HG03520 (cell line): ENCODE measurements at regions not wholly inside any gene's neighbourhood (a gene's known extent, or its start where the extent isn't known, plus 50 kb on each side); places are given as distances from the start of the nearest gene placed in this dataset.

Source experiments
- ATAC-seq: cut with Tn5 transposase; IDR thresholded peaks from one replicate; pipeline ENCODE4 v1.9.1; 2021; ENCODE audit warnings: mild to moderate bottlenecking, moderate library complexity; ENCODE audit not compliant: unreplicated experiment

DNA sequence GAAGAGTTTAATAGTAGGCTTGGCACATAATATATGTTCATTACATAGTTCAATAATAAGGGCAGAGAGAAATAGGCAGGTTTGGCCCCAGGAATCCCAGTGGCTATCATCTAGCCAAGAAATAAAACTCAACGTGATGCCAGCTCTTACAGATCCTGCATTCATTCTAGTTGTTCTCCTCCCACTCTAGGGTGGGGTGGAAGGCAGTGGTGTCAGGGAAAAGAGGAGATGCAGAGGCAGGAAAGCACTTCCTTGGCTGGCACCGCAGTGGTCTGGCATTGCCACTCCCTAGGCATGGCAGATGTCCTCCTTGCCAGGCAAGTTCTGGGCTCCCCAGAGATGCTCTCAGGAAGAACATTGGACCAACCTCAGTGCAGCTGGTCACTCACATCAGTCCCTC is 383.6 kb downstream of the GRIN2B start:
- no peak for ATAC-seq

DNA sequence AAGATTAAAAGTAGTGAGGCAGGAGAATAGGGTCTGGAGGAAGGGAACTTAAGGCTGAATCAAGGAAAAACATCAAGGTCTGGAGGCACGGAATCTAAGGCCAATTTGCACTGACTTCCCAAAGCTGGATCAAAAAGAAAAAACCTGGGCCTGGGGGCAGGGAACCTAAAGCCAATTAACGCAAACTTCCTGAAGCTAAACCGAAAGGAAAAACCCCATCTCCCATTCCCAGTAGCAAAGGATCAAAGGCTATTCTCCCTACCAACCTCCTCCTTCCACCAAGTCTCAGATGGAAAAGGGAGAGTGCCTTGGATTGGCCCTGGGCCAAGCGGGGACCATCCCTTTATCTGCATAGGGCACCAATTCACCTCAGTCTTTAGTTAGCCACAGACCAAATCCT is 384.2 kb downstream of the GRIN2B start:
- no peak for ATAC-seq

DNA sequence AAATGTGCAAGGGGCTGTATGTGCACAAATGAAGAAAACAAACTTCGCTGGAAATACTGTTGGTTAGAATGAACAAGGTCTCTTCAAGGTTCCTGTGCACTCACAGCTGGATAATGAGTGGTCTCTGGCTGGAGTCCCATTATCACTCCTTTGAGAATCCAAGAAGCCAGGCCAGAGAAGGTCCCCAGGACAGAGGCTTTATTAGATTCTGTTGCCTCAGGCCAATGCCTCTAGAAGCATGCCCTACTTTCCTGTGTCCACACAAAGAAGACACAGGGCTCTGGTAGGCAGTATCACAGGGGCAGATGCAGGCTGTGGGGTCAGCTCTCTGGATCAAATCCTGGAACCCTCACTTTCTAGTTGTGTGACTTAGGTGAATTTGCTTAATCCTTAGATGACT is 384.7 kb downstream of the GRIN2B start:
- no peak for ATAC-seq

DNA sequence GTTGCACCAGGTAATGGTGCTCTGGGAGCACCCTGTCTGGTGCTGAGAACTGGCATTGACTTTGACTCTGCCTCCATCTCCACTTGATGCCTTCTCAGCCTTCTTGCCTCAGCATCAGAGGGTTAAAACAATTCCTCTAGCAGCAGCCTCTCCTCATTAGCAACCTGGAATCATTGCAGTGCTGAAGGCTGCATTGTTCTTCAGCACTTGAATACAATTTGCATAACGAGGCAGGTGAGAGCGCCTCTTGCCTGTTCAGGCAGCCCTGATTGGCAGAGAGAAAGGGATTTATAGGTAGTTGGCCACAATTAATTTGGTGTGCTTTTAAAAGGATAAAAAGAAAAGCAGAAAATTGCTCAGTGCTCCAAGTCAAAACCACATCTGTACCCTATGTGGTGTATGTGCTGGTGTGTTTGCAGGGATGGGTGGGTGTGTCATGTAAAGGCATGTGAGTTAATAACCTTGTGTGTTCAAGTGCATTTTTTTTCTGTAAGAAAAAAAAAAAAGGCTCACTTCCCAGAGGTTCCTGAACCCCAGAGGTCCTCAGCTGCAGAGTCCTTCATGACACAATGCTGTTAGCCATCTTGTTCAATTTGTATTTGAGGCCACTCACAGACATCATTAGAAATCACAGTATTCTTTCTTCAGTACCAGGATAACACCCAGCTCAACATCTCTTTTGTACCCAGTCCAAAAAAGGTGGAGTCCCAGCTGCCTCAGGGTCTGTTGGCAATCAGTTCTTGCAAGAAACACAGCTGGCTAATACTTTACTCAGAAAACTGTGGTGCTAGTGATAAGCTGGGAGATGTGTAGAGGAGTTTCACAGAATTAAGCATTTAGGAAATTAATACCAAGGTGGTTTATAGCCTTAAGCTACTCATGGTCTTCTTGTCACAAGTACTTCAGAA is 385.6 kb downstream of the GRIN2B start:
- ATAC-seq = no peak

DNA sequence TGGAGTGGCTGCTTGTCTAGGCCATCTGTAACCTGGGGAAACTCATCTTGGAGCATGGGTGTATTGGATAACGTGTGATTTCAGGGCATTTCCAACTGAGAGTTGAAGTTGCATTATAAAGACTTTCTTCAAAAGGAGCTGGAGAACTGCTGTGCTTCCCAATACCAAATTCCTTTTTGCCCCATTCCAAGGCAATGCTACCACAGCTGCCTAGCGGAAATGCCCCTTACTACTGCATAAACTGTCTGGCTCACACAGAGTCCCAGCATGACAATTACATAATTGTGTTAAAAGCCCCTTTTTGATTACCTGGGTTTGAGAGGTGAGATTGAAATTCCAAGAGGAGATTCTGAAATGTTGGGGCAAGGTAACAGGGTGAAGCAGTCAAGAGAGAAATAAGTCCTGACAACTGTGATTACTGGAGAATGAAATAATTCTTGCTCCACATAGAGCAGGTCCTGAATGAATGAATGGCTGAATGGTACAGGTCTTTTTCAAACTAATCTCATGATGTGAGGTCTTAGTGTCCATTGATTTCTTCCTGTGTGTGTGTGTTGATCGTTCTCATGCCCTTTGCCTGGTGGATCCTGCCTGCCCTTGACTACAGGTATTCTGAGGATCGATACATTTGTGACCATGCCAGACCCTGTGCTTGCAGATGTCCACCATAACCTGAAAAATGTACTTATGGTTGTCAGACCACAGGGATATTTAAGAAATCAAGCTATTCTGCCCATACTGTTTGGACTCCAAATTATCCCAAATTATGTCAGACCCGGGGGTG is 386.5 kb downstream of the GRIN2B start:
- no peak for ATAC-seq

DNA sequence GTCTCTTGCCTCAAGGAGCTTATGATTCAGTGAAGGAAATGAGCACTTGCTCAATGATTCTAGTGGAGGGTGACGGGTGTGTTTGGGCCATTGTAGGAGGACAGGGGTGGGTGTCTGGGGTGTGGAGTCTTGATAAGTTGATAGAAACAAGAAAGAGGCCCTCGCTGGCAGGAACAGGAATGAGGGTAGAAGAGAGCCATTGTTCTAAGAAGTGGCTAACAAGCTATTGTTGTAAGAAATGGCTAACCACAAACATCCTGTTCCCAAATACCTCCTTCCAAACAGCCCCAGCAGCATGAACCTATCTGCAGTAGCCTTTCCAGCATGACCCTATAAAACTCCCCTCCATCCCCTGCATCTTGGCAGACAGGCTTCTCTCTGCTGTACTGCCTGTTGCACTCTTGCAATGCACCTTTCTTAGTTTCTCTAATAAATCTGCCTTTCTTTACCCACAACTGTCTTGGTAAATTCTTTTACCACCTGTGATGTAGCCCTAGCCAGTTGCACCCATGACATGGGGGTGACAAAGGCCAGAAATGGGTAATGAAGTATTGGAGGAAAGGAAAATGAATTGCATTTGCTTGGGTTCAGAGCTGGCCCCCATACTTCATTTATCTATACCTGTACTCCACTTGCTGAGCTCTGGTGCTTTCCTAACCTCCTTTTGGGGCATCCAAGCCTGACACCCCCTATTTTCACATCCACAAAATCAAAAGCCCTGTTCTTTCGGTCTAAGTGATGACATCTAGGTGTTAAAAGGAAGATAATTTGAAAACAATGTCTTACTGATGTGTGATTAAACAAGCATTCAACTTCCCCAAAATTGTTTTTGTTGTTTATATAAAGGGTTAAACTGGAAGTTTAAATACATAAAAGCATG is 389.1 kb downstream of the GRIN2B start:
- ATAC-seq = no peak

DNA sequence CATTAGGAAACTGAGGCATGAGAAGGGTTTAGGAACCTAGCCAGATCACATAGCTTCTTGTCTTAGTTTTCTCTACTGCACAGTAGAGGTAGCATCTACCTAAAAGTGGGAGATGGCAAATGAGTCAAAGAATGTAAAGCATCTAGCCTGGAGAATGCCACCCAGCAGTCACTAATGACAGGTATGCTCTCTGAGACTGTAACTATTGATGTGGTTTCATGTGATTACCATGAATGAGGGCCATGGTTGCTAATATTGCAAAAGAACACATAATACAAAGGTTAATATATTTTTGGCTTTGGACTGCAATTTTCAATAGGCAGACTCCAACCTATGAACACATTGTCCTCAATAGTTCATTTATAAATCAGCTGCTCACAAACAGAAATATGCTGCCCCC is 389.9 kb downstream of the GRIN2B start:
- no peak for ATAC-seq

DNA sequence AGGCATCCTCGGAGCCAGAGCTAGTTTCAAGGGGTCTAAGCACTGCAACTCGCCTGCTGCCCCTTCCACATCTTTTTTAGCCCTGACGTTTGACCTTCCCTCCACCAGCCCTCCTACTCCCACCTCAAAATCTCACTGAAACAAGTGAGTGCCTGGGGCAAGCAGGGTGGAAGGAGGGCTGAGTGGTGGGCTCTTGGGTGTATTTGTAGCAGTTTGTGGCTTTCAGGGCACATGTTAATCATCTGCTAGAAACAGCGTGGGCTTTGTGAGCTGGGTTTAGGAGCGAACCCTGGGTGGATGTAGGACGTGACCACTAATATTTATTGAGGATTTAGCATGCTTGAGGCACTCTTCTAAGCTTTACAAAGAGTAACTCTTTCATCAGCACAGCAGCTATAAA is 390.3 kb downstream of the GRIN2B start:
- ATAC-seq = no peak

DNA sequence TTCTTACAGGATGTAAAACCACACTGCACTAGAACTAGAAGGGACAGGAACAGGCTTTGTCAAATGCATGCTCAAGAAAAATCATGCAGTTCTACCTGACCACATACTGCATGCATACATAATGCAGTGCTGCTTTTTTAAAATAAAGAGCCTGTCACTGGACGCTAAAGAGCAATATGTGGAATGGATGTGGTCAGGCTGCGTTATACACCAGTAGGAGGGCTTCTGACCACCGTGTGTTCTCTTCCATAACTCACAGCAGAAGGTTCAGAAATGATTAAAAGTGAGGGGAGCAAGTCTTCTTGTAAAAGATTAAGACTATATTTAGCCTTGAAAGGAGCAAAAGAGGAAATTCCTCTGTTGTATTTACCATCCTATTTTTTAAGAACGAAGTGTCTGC is 392.0 kb downstream of the EMP1 start:
- ATAC-seq = no peak

DNA sequence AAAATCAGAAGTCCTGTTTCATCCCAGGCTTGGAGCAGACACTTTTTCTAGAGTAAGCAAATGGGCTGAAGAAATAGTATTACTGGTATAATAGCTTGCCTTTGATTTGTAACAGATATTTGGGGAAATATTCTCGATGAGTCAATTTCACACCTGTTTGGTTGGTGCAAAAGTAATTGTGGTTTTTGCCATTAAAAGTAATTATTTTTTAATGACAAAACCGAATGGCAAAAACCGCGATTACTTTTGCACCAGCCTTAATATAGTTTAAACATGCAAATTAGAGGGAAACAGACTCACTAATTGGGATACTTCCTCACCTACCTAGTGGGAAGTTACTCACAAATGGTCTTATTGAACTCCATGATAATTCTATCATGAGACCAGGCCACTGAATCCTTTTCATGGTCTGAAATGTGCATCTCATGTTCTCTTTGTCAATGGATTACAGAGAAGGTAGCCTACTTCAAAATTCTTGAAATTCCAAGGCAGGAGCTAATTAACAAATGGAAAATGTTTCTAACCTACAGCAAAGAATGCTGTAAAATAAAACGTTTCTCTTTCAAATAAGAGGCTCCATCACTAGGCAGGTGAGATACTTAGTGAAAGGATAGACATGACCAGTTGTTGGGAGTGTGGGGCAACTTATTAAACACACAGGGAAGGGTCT is 391.3 kb downstream of the EMP1 start:
- no peak for ATAC-seq

DNA sequence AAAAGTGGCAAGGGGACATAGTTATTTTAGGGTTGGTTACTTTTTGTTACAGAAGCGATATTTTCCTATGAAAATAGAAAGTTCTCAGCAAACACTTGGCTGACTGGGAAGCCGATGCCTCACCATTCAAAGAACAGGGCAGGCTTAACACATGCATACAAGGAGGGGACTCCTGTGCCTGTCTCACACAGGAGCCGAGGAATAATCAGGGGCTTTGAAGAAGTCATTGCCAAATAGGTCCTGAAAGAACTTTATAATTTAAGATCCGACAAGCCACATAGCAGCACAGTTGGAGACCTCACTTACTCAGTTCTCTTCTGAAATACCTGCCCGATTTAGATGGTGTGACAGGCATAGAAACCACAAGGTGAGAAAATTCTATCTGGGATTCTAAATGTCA is 389.8 kb downstream of the EMP1 start:
- ATAC-seq = no peak

DNA sequence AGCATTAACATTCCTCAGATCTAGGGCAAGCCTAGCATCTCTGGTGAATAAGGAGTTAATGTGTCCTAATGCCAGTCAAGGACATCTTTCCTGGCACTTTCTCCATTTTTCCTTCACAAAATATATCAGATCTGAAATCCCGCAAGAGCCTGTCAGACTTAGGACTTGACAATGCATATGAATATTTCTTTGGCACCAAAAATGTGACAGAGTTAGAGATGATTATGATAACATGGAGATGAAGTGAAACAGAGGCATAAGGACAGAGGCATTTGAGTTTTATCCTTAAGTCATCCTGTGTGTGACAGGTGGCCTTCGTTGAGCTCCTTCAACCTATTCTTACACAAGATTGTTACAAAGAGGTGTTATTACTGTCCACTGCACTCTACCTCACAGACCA is 388.0 kb downstream of the EMP1 start:
- ATAC-seq = no peak

DNA sequence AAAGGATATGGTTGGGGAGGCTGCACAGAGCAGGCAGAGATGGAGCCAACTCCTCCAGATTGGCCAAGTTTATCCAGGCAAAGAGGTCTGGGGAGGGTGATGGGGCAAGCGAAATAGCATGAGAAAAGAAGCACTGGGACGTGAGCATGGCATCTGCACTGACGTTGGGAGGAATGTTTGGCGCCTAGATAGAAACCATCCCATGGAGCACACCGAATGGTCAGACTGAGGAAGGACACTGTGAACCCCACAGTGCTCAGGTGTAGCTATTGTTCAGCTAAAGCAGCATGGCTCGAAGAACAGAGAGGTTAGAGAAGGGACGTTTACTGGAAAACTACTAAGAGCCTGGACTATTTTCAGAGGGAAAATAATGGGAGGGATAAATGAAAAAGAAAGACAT is 387.1 kb downstream of the EMP1 start:
- no peak for ATAC-seq

DNA sequence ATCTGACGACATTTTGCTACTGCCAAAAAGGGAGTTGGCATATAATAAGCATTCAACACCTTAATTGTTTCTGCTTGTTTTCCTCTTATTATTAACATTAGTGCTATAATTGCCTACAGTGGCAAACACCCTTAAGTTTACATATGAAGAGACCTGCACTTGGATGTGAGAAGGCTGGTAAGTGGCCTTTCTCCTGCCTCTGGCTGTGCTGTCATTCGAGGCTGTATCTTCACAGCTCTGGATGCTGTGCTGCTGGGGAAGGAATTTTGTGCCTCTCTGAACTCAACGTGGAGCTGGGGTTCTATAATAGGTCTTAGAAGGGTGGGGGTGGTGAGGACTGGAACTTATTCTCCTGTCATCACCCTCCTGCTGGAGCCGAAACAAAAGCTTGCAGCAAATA is 385.9 kb downstream of the EMP1 start:
- no peak for ATAC-seq

DNA sequence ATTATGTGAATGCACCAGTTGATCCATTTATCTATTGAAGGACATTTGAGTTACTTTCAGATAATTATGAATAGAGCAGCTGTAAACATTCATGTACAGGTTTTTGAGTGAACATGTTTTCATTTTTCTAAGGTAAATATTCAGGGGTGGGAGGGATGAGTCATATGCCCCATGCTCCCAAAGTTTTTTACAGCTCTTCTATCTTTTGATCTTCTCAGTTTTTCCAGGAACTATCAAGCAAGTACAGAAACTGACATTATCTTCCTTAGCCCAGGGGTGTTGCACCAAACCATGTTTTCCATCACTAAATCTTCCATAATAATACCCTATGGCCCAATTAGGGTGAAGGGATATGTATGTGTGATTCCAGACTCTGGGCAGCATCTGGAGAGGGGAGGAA is 384.5 kb downstream of the EMP1 start:
- ATAC-seq = no peak

DNA sequence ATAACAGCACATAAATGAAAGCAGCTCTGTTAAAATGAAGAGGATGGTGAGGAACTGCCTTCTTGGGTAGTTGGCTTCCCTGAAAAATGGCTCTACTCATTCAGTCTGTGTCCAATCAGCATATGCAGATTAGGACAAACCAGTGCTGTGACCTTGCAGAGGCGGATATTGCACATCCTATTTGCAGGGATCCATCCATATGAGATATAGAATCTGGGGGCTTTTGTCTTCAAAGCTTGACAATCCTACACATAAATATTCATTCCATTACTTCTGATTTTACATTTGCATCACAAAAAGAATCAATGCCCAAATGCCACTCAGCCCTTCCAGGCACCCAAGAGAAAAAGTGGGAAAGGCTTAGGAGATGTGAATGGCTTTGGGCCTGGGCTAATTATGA is 383.7 kb downstream of the EMP1 start:
- no peak for ATAC-seq

DNA sequence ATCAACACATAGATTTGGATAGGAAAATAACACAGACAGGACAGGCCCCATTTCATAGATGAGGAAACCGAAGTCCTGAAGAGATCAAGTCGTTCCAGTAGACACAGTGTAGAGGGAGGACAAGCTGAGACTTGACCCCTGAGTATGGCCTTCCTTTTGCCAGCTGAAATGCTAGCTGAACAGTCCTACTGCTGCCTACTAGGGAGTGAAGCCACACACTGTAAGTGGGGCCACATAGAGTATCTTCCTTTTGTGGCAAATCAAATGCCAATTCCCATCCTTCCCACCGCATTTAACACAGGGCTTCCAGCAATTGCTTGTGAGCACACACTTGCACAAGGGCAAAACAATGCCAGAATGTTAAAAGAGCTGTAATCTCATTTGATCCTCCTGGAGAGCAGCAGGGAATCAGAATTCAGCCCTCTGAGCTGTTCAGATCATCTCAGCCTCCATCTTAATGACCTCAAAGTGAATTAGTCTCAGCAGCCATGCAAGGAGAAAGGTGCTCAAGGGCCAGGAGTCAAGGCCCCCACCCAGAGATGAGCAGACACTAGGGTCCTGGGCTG is 380.5 kb downstream of the EMP1 start:
- no peak for ATAC-seq

DNA sequence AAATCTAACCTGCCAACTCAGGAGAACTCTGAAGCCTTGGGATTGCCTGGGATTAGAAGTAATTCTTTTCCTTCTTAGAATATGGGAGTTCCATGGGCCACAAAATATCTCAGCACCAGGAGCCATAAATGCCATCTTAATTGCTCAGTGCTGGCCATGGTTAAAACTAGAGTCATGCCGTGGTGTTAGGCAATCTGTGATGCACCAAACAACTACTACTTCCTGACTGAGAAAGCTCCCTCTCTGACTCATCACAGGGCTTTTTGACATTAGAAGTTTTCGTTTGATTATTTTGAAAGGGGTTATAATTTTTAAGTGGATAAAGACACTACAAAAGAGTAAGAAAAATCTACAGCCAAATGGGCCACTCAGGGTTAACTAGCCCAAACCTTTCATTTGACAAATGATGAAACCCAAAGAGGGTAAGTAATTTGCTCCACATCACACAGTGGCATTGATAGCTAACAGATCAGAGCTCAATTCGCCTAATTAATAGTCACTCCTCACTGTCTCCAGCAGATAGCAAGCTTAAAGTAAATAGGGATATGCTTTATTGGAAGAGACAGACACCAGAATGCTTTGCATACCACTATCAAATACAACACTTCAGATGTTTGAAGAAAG is 377.3 kb downstream of the EMP1 start:
- ATAC-seq = no peak

DNA sequence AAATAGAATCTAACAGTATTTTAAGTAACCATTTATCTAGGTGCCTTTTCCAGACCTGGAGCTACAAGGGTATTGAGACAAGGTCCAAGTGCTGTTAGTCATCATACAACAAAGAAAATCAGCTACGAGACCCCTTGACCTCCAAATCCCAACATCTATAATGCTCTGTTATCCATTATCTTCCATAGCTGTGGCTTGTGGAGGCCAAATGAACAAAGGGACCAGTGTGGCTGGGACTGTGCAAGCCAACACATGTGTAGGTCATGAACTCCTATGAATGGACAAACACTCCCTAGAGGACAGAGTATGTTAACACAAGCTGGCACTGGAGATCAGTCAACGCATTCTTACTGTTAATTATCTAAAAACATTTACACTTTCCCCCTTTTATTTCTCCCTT is 374.5 kb downstream of the EMP1 start:
- no peak for ATAC-seq
